ENCODE measurements at regions not wholly inside any gene's neighbourhood (a gene's known extent, or its start where the extent isn't known, plus 50 kb on each side); places are given as distances from the start of the nearest gene placed in this dataset.

DNA sequence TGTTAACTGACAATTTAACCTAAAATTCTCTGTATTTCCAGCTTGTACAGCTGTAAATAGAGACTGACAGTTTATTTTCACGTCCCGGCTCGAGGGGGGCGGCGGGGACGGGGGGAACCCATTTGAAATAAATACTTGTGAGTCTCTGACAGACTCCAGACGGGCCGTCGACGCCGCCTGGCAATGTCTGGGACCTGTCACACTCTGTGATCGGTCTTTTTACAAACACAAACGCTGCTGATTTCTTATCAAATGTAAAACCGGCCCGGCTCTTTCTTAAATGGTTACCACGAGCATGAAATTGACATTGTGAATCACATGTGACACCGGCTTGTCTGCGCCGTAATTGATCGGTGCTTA, 57.0 kb downstream of the UNCX start:
- Mint-ChIP-seq H3K27ac (ENCODE audit: unreplicated experiment) (no peak overlapping the region), H3K4me3 (ENCODE audit: low read depth, unreplicated experiment) (peak overlapping the region; percentile 51), H3K4me1 (ENCODE audit: low read depth, unreplicated experiment) (peaks cover 7% of the 10 kb centered on the region), H3K27me3 (ENCODE audit: unreplicated experiment) (peaks cover 100% of the 10 kb centered on the region), H3K9me3 (ENCODE audit: low read depth, unreplicated experiment) (no peaks in the 10 kb centered on the region), H3K36me3 (ENCODE audit: insufficient read depth, unreplicated experiment) (no peaks in the 10 kb centered on the region)
- TF ChIP-seq, protein P1, sequence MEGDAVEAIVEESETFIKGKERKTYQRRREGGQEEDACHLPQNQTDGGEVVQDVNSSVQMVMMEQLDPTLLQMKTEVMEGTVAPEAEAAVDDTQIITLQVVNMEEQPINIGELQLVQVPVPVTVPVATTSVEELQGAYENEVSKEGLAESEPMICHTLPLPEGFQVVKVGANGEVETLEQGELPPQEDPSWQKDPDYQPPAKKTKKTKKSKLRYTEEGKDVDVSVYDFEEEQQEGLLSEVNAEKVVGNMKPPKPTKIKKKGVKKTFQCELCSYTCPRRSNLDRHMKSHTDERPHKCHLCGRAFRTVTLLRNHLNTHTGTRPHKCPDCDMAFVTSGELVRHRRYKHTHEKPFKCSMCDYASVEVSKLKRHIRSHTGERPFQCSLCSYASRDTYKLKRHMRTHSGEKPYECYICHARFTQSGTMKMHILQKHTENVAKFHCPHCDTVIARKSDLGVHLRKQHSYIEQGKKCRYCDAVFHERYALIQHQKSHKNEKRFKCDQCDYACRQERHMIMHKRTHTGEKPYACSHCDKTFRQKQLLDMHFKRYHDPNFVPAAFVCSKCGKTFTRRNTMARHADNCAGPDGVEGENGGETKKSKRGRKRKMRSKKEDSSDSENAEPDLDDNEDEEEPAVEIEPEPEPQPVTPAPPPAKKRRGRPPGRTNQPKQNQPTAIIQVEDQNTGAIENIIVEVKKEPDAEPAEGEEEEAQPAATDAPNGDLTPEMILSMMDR (IDR thresholded peaks at IDR 0.05; ENCODE audit: unreplicated experiment), result no peak
- no TSS peak for BruUV-seq (replicated peaks)
- CTCF ChIA-PET, result no interaction called here
- no peak for DNase-seq
- intact Hi-C loops (cut with micrococcal nuclease; ENCODE audit: unreplicated experiment), result no loop called here

GRCh38 chr7:1290026-1290678, 57.5 kb downstream of the UNCX start:
- TF ChIP-seq, protein P1 (IDR thresholded peaks at IDR 0.05; ENCODE audit: unreplicated experiment), result no peak
- peaks cover 7% of the 10 kb centered on the region for H3K4me1 Mint-ChIP-seq (ENCODE audit: low read depth, unreplicated experiment)
- H3K36me3 Mint-ChIP-seq (ENCODE audit: insufficient read depth, unreplicated experiment), result no peaks in the 10 kb centered on the region
- H3K27me3 Mint-ChIP-seq (ENCODE audit: unreplicated experiment), result peaks cover 98% of the 10 kb centered on the region
- BruUV-seq (replicated peaks), result no TSS peak
- CTCF ChIA-PET, result interaction anchor here (0.5 kb wide), 1 partner anchor 1177 kb away, joined by 3 read pairs; no protein-coding TSS in a partner anchor
- H3K9me3 Mint-ChIP-seq (ENCODE audit: low read depth, unreplicated experiment), result no peaks in the 10 kb centered on the region
- no peak overlapping the region for H3K27ac Mint-ChIP-seq (ENCODE audit: unreplicated experiment)
- DNase-seq, result peak; percentile 56
- intact Hi-C loops (cut with micrococcal nuclease; ENCODE audit: unreplicated experiment), result no loop called here
- H3K4me3 Mint-ChIP-seq (ENCODE audit: low read depth, unreplicated experiment), result peak overlapping the region; percentile 51

DNA sequence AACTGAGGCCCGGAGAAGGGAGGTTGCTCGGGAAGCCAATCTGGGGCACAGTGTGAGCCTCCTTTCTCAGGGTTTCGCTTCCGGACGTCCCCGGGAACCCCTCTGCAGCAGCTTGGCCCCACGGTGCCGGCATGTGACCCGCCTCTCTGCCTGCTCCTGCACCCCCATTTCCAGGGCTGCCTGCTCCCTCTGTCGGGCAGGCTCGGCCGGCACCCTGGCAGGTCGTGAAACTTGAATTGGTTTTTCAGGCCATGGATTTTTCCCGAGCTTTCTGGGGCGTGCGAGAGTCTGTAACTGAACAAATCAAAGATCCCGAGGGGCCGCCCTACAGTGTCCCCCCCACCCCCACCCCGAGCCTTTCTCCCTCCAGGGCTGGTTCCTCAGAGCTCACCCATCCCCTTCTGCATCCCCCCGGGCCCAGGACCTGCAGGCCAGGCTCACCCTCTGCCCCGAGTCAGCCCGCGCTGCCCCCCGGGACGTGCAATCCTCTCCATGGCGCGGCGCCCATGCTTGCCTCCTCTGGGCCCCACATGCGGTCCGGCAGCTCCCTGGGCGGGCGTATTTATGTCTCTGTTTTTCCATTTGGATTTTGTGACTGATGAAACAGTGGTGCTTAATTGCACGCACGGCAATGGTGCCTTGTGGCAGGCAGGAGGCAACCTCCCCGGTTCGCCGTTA, 58.1 kb downstream of the UNCX start:
- peak overlapping the region; percentile 51 for H3K4me3 Mint-ChIP-seq (ENCODE audit: low read depth, unreplicated experiment)
- no peaks in the 10 kb centered on the region for H3K36me3 Mint-ChIP-seq (ENCODE audit: insufficient read depth, unreplicated experiment)
- peaks cover 93% of the 10 kb centered on the region for H3K27me3 Mint-ChIP-seq (ENCODE audit: unreplicated experiment)

GRCh38 chr7:1291357-1291689, 58.7 kb downstream of the UNCX start:
- no peaks in the 10 kb centered on the region for H3K9me3 Mint-ChIP-seq (ENCODE audit: low read depth, unreplicated experiment)
- TF ChIP-seq, protein P1 (IDR thresholded peaks at IDR 0.05; ENCODE audit: unreplicated experiment), result no peak
- BruUV-seq (replicated peaks), result no TSS peak
- H3K4me3 Mint-ChIP-seq (ENCODE audit: low read depth, unreplicated experiment), result peak overlapping the region; percentile 51
- CTCF ChIA-PET, result no interaction called here
- H3K4me1 Mint-ChIP-seq (ENCODE audit: low read depth, unreplicated experiment), result peaks cover 7% of the 10 kb centered on the region
- H3K27me3 Mint-ChIP-seq (ENCODE audit: unreplicated experiment), result peaks cover 93% of the 10 kb centered on the region
- H3K36me3 Mint-ChIP-seq (ENCODE audit: insufficient read depth, unreplicated experiment), result no peaks in the 10 kb centered on the region
- intact Hi-C loops (cut with micrococcal nuclease; ENCODE audit: unreplicated experiment), result no loop called here
- no peak for DNase-seq
- no peak overlapping the region for H3K27ac Mint-ChIP-seq (ENCODE audit: unreplicated experiment)

More for the DNA sequence above, 58.1 kb downstream of the UNCX start:
- no peak for DNase-seq
- TF ChIP-seq, protein P1 (IDR thresholded peaks at IDR 0.05; ENCODE audit: unreplicated experiment), result peak; percentile 44
- H3K27ac Mint-ChIP-seq (ENCODE audit: unreplicated experiment), result no peak overlapping the region
- H3K4me1 Mint-ChIP-seq (ENCODE audit: low read depth, unreplicated experiment), result peaks cover 7% of the 10 kb centered on the region
- no peaks in the 10 kb centered on the region for H3K9me3 Mint-ChIP-seq (ENCODE audit: low read depth, unreplicated experiment)
- intact Hi-C loops (cut with micrococcal nuclease; ENCODE audit: unreplicated experiment), result no loop called here
- CTCF ChIA-PET, result interaction anchor here (0.5 kb wide), 1 partner anchor 1176 kb away, joined by 3 read pairs; no protein-coding TSS in a partner anchor
- BruUV-seq (replicated peaks), result no TSS peak

Data from Calu3 (cell line).